Chondrocyte (in vitro differentiated cells): ENCODE measurements at regions not wholly inside any gene's neighbourhood (a gene's known extent, or its start where the extent isn't known, plus 50 kb on each side); places are given as distances from the start of the nearest gene placed in this dataset.
A peak's percentile ranks its signal among the peaks of the same experiment; 100 is the strongest.

Source experiments
- DNase-seq: peaks from one replicate; pipeline ENCODE4 v3.0.0; 2021; ENCODE audit warnings: mixed read lengths, low spot score
- H3K27ac Mint-ChIP-seq: one replicate; pipeline ENCODE4 v1.8.0; 2021; ENCODE audit warnings: mild to moderate bottlenecking, moderate library complexity, mixed read lengths; ENCODE audit not compliant: unreplicated experiment
- H3K27me3 Mint-ChIP-seq: 2 replicates; pipeline ENCODE4 v1.8.0; 2021; ENCODE audit warnings: low read depth, mixed read lengths
- H3K36me3 Mint-ChIP-seq: 2 replicates; pipeline ENCODE4 v1.8.0; 2021; ENCODE audit warnings: low read depth, mixed read lengths
- H3K4me1 Mint-ChIP-seq: 2 replicates; pipeline ENCODE4 v1.8.0; 2021; ENCODE audit warnings: low read depth, mild to moderate bottlenecking, mixed read lengths
- H3K4me3 Mint-ChIP-seq: one replicate; pipeline ENCODE4 v1.8.0; 2021; ENCODE audit warnings: mild to moderate bottlenecking, moderate library complexity, mixed read lengths; ENCODE audit not compliant: unreplicated experiment
- H3K9me3 Mint-ChIP-seq: 2 replicates; pipeline ENCODE4 v1.8.0; 2021; ENCODE audit warnings: low read depth, mixed read lengths
- CTCF ChIP-seq: fragments of 200-600 bp; sonication (generic); IDR thresholded peaks from 2 replicates; pipeline ENCODE4 v1.5.0; 2021; ENCODE audit warnings: antibody characterized with exemption, mild to moderate bottlenecking, moderate library complexity

GRCh38 chr10:85547460-85548023 lies 819.1 kb downstream of the GRID1 start:
- no peak overlapping the region for H3K4me3 Mint-ChIP-seq
- no peaks in the 10 kb centered on the region for H3K36me3 Mint-ChIP-seq
- H3K9me3 Mint-ChIP-seq, result no peaks in the 10 kb centered on the region
- H3K27ac Mint-ChIP-seq, result no peak overlapping the region
- DNase-seq, result no peak
- peaks cover 6% of the 10 kb centered on the region for H3K27me3 Mint-ChIP-seq
- H3K4me1 Mint-ChIP-seq, result peaks cover 3% of the 10 kb centered on the region
- TF ChIP-seq CTCF, result no peak

GRCh38 chr10:85548034-85548433 lies 818.6 kb downstream of the GRID1 start:
- no peak for DNase-seq
- H3K27ac Mint-ChIP-seq, result no peak overlapping the region
- H3K9me3 Mint-ChIP-seq, result no peaks in the 10 kb centered on the region
- peaks cover 5% of the 10 kb centered on the region for H3K27me3 Mint-ChIP-seq
- H3K4me3 Mint-ChIP-seq, result no peak overlapping the region
- peak; percentile 81 for TF ChIP-seq CTCF
- no peaks in the 10 kb centered on the region for H3K36me3 Mint-ChIP-seq
- peaks cover 3% of the 10 kb centered on the region for H3K4me1 Mint-ChIP-seq
